ENCODE measurements at regions not wholly inside any gene's neighbourhood (a gene's known extent, or its start where the extent isn't known, plus 50 kb on each side); places are given as distances from the start of the nearest gene placed in this dataset.

DNA sequence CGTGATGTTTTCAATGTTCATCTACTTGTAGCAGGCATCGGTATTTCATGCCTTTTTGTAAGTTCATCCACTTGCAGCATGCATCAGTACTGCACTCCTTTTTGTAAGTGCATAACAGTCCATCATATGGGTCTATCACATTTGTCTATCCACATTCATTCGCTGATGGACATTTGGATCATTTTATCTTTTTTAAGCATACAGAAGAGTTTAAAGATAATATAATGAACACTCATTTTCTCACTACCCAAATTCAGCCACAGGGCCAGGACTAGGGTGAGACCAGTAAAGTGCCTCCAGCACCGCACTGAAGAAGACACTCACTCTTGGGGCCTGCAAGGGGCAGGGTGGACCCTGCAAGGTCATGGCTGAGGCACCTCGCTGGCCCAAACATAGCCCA is 309.6 kb downstream of the UACA start:
- TF ChIP-seq, protein P1, sequence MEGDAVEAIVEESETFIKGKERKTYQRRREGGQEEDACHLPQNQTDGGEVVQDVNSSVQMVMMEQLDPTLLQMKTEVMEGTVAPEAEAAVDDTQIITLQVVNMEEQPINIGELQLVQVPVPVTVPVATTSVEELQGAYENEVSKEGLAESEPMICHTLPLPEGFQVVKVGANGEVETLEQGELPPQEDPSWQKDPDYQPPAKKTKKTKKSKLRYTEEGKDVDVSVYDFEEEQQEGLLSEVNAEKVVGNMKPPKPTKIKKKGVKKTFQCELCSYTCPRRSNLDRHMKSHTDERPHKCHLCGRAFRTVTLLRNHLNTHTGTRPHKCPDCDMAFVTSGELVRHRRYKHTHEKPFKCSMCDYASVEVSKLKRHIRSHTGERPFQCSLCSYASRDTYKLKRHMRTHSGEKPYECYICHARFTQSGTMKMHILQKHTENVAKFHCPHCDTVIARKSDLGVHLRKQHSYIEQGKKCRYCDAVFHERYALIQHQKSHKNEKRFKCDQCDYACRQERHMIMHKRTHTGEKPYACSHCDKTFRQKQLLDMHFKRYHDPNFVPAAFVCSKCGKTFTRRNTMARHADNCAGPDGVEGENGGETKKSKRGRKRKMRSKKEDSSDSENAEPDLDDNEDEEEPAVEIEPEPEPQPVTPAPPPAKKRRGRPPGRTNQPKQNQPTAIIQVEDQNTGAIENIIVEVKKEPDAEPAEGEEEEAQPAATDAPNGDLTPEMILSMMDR (IDR thresholded peaks at IDR 0.05), result no peak
- TF ChIP-seq EZH2 (IDR thresholded peaks at IDR 0.05), result no peak
- TF ChIP-seq EZH2phosphoT487 (IDR thresholded peaks at IDR 0.05), result no peak
